CD4-positive, alpha-beta T cell (primary cell): ENCODE measurements at regions not wholly inside any gene's neighbourhood (a gene's known extent, or its start where the extent isn't known, plus 50 kb on each side); places are given as distances from the start of the nearest gene placed in this dataset.

Experiments used
- ATAC-seq: fragments of 200-7000 bp; cut with Tn5 transposase; one replicate; pipeline ENCODE4 v1.10.0; 2022; ENCODE audit warnings: mild to moderate bottlenecking; ENCODE audit not compliant: poor library complexity
- CTCF ChIA-PET: fragments of 350-600 bp; sonication (Branson Sonifier 250); formaldehyde crosslinking; loops from one replicate; lab custom pipeline; 2021; ENCODE audit warnings: antibody characterized with exemption, inconsistent platforms; lab: Charles Lee
- POLR2A ChIA-PET: fragments of 350-600 bp; sonication (Branson Sonifier 250); formaldehyde crosslinking; loops from one replicate; lab custom pipeline; 2021; ENCODE audit warnings: antibody characterized with exemption, inconsistent platforms; lab: Charles Lee
- DNase-seq, 14 experiments: peaks; one replicate each; pipeline ENCODE4 v3.0.0-alpha.2; 2013 to 2020; ENCODE audit warnings: mixed read lengths in 2 of 14
- H3K27ac ChIP-seq, 2 donors: one replicate each; pipeline versions ENCODE4 v1.5.1 to v1.7.0; 2013; ENCODE audit warnings: low read length in 2 of 2, low read depth in 1 of 2, mild to moderate bottlenecking in 1 of 2
- H3K27me3 ChIP-seq, 2 experiments: 1 replicate in 1 of 2; 2 replicates in 1 of 2; pipeline versions ENCODE4 v1.6.1 to v1.7.0; 2013; ENCODE audit warnings: low read length in 2 of 2, control low read depth in 1 of 2, mild to moderate bottlenecking in 1 of 2, moderate library complexity in 1 of 2; ENCODE audit not compliant: insufficient read depth in 2 of 2, control insufficient read depth in 1 of 2
- H3K36me3 ChIP-seq: one replicate; pipeline ENCODE4 v1.6.1; 2013; ENCODE audit warnings: low read length, control low read depth; ENCODE audit not compliant: insufficient read depth
- H3K4me1 ChIP-seq: one replicate; pipeline ENCODE4 v1.6.1; 2013; ENCODE audit warnings: low read length, control low read depth; ENCODE audit not compliant: insufficient read depth
- H3K4me3 ChIP-seq: one replicate; pipeline ENCODE4 v1.5.1; 2013; ENCODE audit warnings: mild to moderate bottlenecking, low read length, moderate library complexity
- H3K9me3 ChIP-seq, 2 experiments: 1 replicate in 1 of 2; 2 replicates in 1 of 2; pipeline versions ENCODE4 v1.6.1 to v1.7.0; 2013; ENCODE audit warnings: low read length in 2 of 2, mild to moderate bottlenecking in 2 of 2, control low read depth in 1 of 2, moderate library complexity in 1 of 2; ENCODE audit not compliant: control insufficient read depth in 1 of 2, insufficient read depth in 1 of 2
- H3K27ac Mint-ChIP-seq: one replicate; pipeline ENCODE4 v1.8.0; 2020; ENCODE audit warnings: mixed read lengths
- H3K27me3 Mint-ChIP-seq: one replicate; pipeline ENCODE4 v1.8.0; 2021; ENCODE audit warnings: mixed read lengths
- H3K36me3 Mint-ChIP-seq: one replicate; pipeline ENCODE4 v1.8.0; 2021; ENCODE audit warnings: low read depth, mixed read lengths
- H3K4me1 Mint-ChIP-seq: one replicate; pipeline ENCODE4 v1.8.0; 2021; ENCODE audit warnings: low read depth, mixed read lengths
- H3K4me3 Mint-ChIP-seq: one replicate; pipeline ENCODE4 v1.8.0; 2020; ENCODE audit warnings: mild to moderate bottlenecking, mixed read lengths
- H3K9me3 Mint-ChIP-seq: one replicate; pipeline ENCODE4 v1.8.0; 2020; ENCODE audit warnings: mixed read lengths
- CTCF ChIP-seq: fragments of 200-600 bp; IDR thresholded peaks from one replicate; pipeline ENCODE4 v1.8.0; 2022; ENCODE audit warnings: antibody characterized with exemption, mild to moderate bottlenecking
- intact Hi-C, 2 experiments: fragments of 100-400 bp; cut with DNase I in 1 of 2; cut with micrococcal nuclease in 1 of 2; formaldehyde crosslinking; loops; one replicate each; pipeline versions ENCODE4 v1.15.1 to v1.9.0; 2023 to 2025; cut with DNase I, micrococcal nuclease

GRCh38 chr20:47866480-47866879, 81.2 kb upstream of the SULF2 start:
- POLR2A ChIA-PET = no interaction called here
- H3K36me3 Mint-ChIP-seq = no peaks in the 10 kb centered on the region
- no peaks in the 10 kb centered on the region for H3K4me1 ChIP-seq
- no peak overlapping the region for H3K27ac ChIP-seq
- no peak for ATAC-seq
- no peaks in the 10 kb centered on the region for H3K9me3 ChIP-seq
- no peaks in the 10 kb centered on the region for H3K9me3 Mint-ChIP-seq
- H3K27ac Mint-ChIP-seq = no peak overlapping the region
- TF ChIP-seq CTCF = no peak
- H3K4me1 Mint-ChIP-seq = no peaks in the 10 kb centered on the region
- intact Hi-C loops = no loop called here
- H3K27me3 ChIP-seq = peaks cover 0 to under 1% of the 10 kb centered on the region in 2 experiments
- H3K4me3 Mint-ChIP-seq = no peak overlapping the region
- CTCF ChIA-PET = no interaction called here
- no peak for DNase-seq
- H3K36me3 ChIP-seq = no peaks in the 10 kb centered on the region
- no peak overlapping the region for H3K4me3 ChIP-seq
- peaks cover 9% of the 10 kb centered on the region for H3K27me3 Mint-ChIP-seq

GRCh38 chr20:47865912-47866311, 80.6 kb upstream of the SULF2 start:
- CTCF ChIA-PET = interaction anchor here (1.5 kb wide), 1 partner anchor 29 kb away, joined by 3 read pairs; no protein-coding TSS in a partner anchor
- Mint-ChIP-seq H3K4me3 (no peak overlapping the region), H3K27ac (no peak overlapping the region), H3K36me3 (no peaks in the 10 kb centered on the region), H3K27me3 (peaks cover 10% of the 10 kb centered on the region), H3K9me3 (no peaks in the 10 kb centered on the region), H3K4me1 (no peaks in the 10 kb centered on the region)
- no peak for ATAC-seq
- intact Hi-C loops = no loop called here
- Histone ChIP-seq H3K27me3 (peaks cover 0 to 2% of the 10 kb centered on the region in 2 experiments), H3K27ac (no peak overlapping the region), H3K4me1 (no peaks in the 10 kb centered on the region), H3K9me3 (no peaks in the 10 kb centered on the region), H3K36me3 (no peaks in the 10 kb centered on the region), H3K4me3 (no peak overlapping the region)
- no peak for DNase-seq
- POLR2A ChIA-PET = no interaction called here
- no peak for TF ChIP-seq CTCF

- ATAC-seq (no peak), DNase-seq (no peak)
- H3K27ac ChIP-seq = no peak overlapping the region
- peaks cover 0 to 2% of the 10 kb centered on the region in 2 experiments for H3K27me3 ChIP-seq
- CTCF ChIA-PET = interaction anchor here (1.5 kb wide), 1 partner anchor 29 kb away, joined by 3 read pairs; no protein-coding TSS in a partner anchor
- Mint-ChIP-seq H3K4me3 (no peak overlapping the region), H3K4me1 (no peaks in the 10 kb centered on the region), H3K36me3 (no peaks in the 10 kb centered on the region), H3K9me3 (no peaks in the 10 kb centered on the region), H3K27ac (no peak overlapping the region), H3K27me3 (peaks cover 10% of the 10 kb centered on the region)
- no peak overlapping the region for H3K4me3 ChIP-seq
- H3K36me3 ChIP-seq = no peaks in the 10 kb centered on the region
- H3K9me3 ChIP-seq = no peaks in the 10 kb centered on the region
- H3K4me1 ChIP-seq = no peaks in the 10 kb centered on the region
- TF ChIP-seq CTCF = no peak
- intact Hi-C loops = no loop called here
- POLR2A ChIA-PET = no interaction called here
Measured at GRCh38 chr20:47865451-47865850, 80.2 kb upstream of the SULF2 start.
